ENCODE measurements at regions not wholly inside any gene's neighbourhood (a gene's known extent, or its start where the extent isn't known, plus 50 kb on each side); places are given as distances from the start of the nearest gene placed in this dataset.
"Not testable (repeated sequence)": the region's sequence is repeated elsewhere in the genome, so short reads cannot be mapped to it uniquely, and the experiment has no call there.

DNA sequence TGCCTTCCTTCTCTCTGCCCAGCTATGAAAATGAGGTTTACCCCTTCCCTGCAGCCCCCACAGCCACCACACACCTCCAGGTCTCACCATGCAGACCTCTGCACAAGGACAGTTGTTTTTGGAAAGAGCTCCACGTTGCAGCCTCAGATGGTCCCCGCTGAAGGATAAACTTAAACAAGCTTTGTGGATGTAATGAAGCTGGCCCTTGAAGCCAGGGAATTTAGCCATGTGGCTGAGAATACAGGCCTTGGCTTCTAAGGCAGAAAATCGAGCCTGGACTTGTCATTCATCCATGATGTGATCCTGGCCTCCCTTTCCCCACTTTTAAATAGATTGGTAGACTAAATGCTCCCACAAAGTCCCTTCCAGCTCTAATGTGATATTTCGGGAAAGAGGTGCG, 79.4 kb downstream of the TBX3 start:
- Histone ChIP-seq H3K36me3 (ENCODE audit: insufficient read depth, low read length) (no peaks in the 10 kb centered on the region), H3K79me2 (ENCODE audit: insufficient read depth, low read length) (no peaks in the 10 kb centered on the region), H3K4me2 (ENCODE audit: low read length) (no peak overlapping the region), H4K20me1 (ENCODE audit: insufficient read depth, low read length) (no peaks in the 10 kb centered on the region), H3K4me1 (ENCODE audit: insufficient read depth, low read length) (no peaks in the 10 kb centered on the region), H3K9me3 (ENCODE audit: insufficient read depth, low read depth, low read length) (no peaks in the 10 kb centered on the region), H3K9ac (ENCODE audit: low read length) (no peak overlapping the region), H3K27ac (ENCODE audit: low read depth, low read length) (no peak overlapping the region), H2AFZ (ENCODE audit: low read depth, low read length) (no peak overlapping the region), H3K27me3 (ENCODE audit: insufficient read depth, low read length) (no peaks in the 10 kb centered on the region), H3K4me3 (ENCODE audit: insufficient read depth, low read depth, low read length) (no peak overlapping the region)
- peaks cover 5% of the 10 kb centered on the region for H3K9me3 Mint-ChIP-seq (ENCODE audit: unreplicated experiment)
- no peak for DNase-seq (ENCODE audit: low read depth)
- no peaks in the 10 kb centered on the region for H3K36me3 Mint-ChIP-seq (ENCODE audit: low read depth, unreplicated experiment)
- no peak overlapping the region for H3K4me3 Mint-ChIP-seq (ENCODE audit: unreplicated experiment)
- H3K27ac Mint-ChIP-seq (ENCODE audit: unreplicated experiment), result no peak overlapping the region
- H3K4me1 Mint-ChIP-seq (ENCODE audit: low read depth, unreplicated experiment), result no peaks in the 10 kb centered on the region
- H3K27me3 Mint-ChIP-seq (ENCODE audit: low read depth, unreplicated experiment), result peaks cover 7% of the 10 kb centered on the region
- TF ChIP-seq, protein P1, sequence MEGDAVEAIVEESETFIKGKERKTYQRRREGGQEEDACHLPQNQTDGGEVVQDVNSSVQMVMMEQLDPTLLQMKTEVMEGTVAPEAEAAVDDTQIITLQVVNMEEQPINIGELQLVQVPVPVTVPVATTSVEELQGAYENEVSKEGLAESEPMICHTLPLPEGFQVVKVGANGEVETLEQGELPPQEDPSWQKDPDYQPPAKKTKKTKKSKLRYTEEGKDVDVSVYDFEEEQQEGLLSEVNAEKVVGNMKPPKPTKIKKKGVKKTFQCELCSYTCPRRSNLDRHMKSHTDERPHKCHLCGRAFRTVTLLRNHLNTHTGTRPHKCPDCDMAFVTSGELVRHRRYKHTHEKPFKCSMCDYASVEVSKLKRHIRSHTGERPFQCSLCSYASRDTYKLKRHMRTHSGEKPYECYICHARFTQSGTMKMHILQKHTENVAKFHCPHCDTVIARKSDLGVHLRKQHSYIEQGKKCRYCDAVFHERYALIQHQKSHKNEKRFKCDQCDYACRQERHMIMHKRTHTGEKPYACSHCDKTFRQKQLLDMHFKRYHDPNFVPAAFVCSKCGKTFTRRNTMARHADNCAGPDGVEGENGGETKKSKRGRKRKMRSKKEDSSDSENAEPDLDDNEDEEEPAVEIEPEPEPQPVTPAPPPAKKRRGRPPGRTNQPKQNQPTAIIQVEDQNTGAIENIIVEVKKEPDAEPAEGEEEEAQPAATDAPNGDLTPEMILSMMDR (IDR thresholded peaks at IDR 0.05; ENCODE audit: insufficient read depth, low read depth, low read length), result no peak
- no peak for TF ChIP-seq EZH2 (IDR thresholded peaks at IDR 0.05; ENCODE audit: insufficient read depth, low read length)
- FAIRE-seq, result no peak

DNA sequence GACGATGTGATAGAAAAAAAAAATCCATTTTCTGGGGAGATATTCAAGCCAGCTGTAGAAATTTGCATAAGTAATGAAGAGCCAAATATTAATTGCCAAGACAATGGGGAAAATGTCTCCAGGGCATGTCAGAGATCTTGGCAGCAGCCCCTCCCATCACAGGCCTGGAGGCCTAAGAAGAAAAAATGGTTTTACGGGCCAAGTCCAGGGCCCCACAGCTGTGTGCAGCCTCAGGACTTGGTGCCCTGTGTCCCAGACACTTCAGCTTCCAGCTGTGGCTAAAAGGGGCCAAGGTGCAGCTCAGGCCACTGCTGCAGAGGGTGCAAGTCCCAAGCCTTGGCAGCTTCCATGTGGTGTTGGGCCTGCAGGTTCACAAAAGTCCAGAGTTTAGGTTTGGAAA, 83.4 kb downstream of the TBX3 start:
- H3K4me1 Mint-ChIP-seq (ENCODE audit: low read depth, unreplicated experiment); H3K9me3 Mint-ChIP-seq (ENCODE audit: unreplicated experiment); H3K36me3 Mint-ChIP-seq (ENCODE audit: low read depth, unreplicated experiment); H2AFZ ChIP-seq (ENCODE audit: low read depth, low read length); DNase-seq (ENCODE audit: low read depth); FAIRE-seq; H3K4me3 ChIP-seq (ENCODE audit: insufficient read depth, low read depth, low read length); H3K36me3 ChIP-seq (ENCODE audit: insufficient read depth, low read length); H3K27me3 ChIP-seq (ENCODE audit: insufficient read depth, low read length); H3K27ac Mint-ChIP-seq (ENCODE audit: unreplicated experiment); H3K4me1 ChIP-seq (ENCODE audit: insufficient read depth, low read length); H3K79me2 ChIP-seq (ENCODE audit: insufficient read depth, low read length); H4K20me1 ChIP-seq (ENCODE audit: insufficient read depth, low read length); H3K9me3 ChIP-seq (ENCODE audit: insufficient read depth, low read depth, low read length); H3K27me3 Mint-ChIP-seq (ENCODE audit: low read depth, unreplicated experiment); H3K9ac ChIP-seq (ENCODE audit: low read length); H3K4me2 ChIP-seq (ENCODE audit: low read length); H3K27ac ChIP-seq (ENCODE audit: low read depth, low read length); H3K4me3 Mint-ChIP-seq (ENCODE audit: unreplicated experiment): not testable (repeated sequence)

DNA sequence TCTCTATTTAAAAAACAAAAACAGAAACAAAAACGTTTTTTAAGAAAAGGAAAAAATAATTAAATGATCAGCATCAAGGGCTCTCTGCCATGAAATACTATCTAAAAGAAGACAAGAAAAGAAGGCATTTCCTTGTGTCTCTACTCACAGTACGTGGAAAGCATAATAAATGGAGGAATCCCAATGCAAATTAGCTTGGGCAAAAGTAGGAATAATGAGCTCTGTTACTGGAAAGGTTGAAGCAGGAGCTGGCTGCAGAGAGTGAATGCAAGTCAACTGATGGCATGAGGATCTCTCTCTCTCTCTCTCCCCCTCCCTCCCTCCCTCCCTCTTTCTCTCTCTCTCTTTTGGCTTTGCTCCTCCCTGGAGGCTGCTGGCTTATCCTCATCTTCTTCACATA, 85.9 kb downstream of the TBX3 start:
- H3K27ac ChIP-seq (ENCODE audit: low read depth, low read length), result no peak overlapping the region
- H3K36me3 ChIP-seq (ENCODE audit: insufficient read depth, low read length), result no peaks in the 10 kb centered on the region
- no peaks in the 10 kb centered on the region for H4K20me1 ChIP-seq (ENCODE audit: insufficient read depth, low read length)
- no peaks in the 10 kb centered on the region for H3K9me3 ChIP-seq (ENCODE audit: insufficient read depth, low read depth, low read length)
- H3K4me1 ChIP-seq (ENCODE audit: insufficient read depth, low read length), result no peaks in the 10 kb centered on the region
- FAIRE-seq (no peak), DNase-seq (ENCODE audit: low read depth) (no peak)
- no peak overlapping the region for H3K4me2 ChIP-seq (ENCODE audit: low read length)
- no peak overlapping the region for H3K4me3 ChIP-seq (ENCODE audit: insufficient read depth, low read depth, low read length)
- TF ChIP-seq EZH2 (IDR thresholded peaks at IDR 0.05; ENCODE audit: insufficient read depth, low read length), result no peak
- TF ChIP-seq, protein P1 (IDR thresholded peaks at IDR 0.05; ENCODE audit: insufficient read depth, low read depth, low read length), result no peak
- Mint-ChIP-seq H3K27me3 (ENCODE audit: low read depth, unreplicated experiment) (no peaks in the 10 kb centered on the region), H3K4me3 (ENCODE audit: unreplicated experiment) (no peak overlapping the region), H3K4me1 (ENCODE audit: low read depth, unreplicated experiment) (no peaks in the 10 kb centered on the region), H3K27ac (ENCODE audit: unreplicated experiment) (no peak overlapping the region), H3K9me3 (ENCODE audit: unreplicated experiment) (peaks cover 10% of the 10 kb centered on the region), H3K36me3 (ENCODE audit: low read depth, unreplicated experiment) (no peaks in the 10 kb centered on the region)
- H3K79me2 ChIP-seq (ENCODE audit: insufficient read depth, low read length), result no peaks in the 10 kb centered on the region
- H2AFZ ChIP-seq (ENCODE audit: low read depth, low read length), result no peak overlapping the region
- H3K9ac ChIP-seq (ENCODE audit: low read length), result no peak overlapping the region
- no peaks in the 10 kb centered on the region for H3K27me3 ChIP-seq (ENCODE audit: insufficient read depth, low read length)

Data from astrocyte (in vitro differentiated cells and primary cell).